ENCODE measurements at regions not wholly inside any gene's neighbourhood (a gene's known extent, or its start where the extent isn't known, plus 50 kb on each side); places are given as distances from the start of the nearest gene placed in this dataset.
A peak's percentile ranks its signal among the peaks of the same experiment; 100 is the strongest.

DNA sequence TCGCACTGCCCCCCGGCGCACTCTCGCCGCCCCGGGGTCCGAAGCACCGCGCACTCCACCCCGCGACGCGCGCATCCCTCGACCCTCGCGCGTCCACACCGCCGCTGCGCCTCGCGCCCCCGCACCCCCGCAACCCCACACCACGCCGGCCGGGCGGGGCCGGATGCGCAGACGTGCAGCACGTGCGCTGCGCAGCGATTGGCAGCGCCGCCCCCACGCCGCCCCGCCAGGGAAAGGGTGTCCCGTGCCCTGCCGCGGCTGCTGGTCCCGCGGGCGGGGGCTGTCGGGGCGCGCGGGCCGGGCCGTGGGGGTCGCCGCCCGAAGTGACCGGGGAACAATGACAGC is 53.7 kb upstream of the KDM7A start:
- TF ChIP-seq, protein P1, sequence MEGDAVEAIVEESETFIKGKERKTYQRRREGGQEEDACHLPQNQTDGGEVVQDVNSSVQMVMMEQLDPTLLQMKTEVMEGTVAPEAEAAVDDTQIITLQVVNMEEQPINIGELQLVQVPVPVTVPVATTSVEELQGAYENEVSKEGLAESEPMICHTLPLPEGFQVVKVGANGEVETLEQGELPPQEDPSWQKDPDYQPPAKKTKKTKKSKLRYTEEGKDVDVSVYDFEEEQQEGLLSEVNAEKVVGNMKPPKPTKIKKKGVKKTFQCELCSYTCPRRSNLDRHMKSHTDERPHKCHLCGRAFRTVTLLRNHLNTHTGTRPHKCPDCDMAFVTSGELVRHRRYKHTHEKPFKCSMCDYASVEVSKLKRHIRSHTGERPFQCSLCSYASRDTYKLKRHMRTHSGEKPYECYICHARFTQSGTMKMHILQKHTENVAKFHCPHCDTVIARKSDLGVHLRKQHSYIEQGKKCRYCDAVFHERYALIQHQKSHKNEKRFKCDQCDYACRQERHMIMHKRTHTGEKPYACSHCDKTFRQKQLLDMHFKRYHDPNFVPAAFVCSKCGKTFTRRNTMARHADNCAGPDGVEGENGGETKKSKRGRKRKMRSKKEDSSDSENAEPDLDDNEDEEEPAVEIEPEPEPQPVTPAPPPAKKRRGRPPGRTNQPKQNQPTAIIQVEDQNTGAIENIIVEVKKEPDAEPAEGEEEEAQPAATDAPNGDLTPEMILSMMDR (IDR thresholded peaks at IDR 0.05): no peak
- TF ChIP-seq POLR2A (IDR thresholded peaks at IDR 0.05) (peak in 1 of 4 donors; percentile 51), POLR2AphosphoS5 (IDR thresholded peaks at IDR 0.05) (no peak), EP300 (IDR thresholded peaks at IDR 0.05) (no peak)
